Effector CD4-positive, alpha-beta T cell (primary cell): ENCODE measurements at regions not wholly inside any gene's neighbourhood (a gene's known extent, or its start where the extent isn't known, plus 50 kb on each side); places are given as distances from the start of the nearest gene placed in this dataset.

Experiments
- DNase-seq: peaks from one replicate; pipeline ENCODE4 v3.0.0-alpha.2; 2020

- DNase-seq: no peak
Observed at GRCh38 chr2:64770137-64770780, 116.5 kb upstream of the SERTAD2 start.

DNA sequence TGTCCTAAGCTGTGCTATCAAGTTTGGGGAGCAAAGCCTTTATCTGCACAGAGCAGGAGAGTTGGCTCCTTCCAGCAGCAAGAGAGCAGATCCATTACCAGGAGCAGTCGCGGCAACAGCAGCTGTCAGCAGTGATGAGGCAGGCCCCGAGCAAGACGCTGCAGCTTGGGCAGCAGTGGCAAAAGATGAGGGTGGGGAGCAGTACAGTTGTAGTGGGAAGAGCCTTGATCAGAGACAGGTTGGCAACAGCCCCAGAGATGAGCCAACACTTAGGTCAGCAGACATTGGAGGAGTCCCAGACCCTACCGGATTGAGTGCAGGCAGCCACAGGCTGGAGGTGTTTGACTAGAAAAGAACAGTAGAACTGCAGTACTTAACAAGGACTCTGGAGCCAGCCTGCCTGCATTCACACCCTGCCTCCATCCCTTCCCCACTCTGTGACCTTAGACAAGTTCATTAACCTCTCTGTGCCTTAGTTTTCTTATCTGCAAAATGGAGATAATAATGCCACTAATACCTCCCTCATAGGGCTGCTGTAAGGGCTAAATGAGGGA lies 117.1 kb upstream of the SERTAD2 start:
- no peak for DNase-seq

- DNase-seq: no peak
Observed at GRCh38 chr2:64771737-64772136, 118.0 kb upstream of the SERTAD2 start.

- DNase-seq: no peak
Observed at GRCh38 chr2:64773461-64774118, 119.9 kb upstream of the SERTAD2 start.

GRCh38 chr2:64777841-64778240 lies 124.1 kb upstream of the SERTAD2 start:
- DNase-seq: no peak

DNA sequence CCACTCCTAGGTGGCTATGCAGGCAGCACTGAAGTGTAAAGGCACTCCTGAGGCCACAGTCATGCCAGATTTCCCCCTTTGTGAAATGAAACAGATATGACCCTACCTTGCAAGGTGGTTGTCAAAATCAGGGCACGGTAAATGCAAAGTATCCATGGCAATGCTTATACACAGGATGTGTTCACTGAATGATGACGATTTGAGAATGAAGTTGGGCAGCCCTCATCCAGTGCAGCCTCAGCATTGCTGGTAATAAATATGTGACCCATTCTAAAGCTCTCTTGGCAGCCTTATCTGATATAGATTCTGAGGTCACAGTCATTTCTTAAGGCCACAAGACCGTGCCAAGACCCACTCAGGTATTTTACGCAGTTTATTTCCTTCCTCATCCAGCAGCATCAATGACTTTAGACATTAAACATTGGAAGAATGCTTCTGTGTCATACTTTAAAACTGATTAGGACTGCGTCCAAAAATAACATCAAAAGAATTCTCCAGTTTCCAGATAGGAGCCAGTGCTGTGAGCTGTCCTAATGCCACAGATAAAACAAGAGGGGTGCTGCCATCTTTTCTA lies 125.5 kb upstream of the SERTAD2 start:
- no peak for DNase-seq

DNA sequence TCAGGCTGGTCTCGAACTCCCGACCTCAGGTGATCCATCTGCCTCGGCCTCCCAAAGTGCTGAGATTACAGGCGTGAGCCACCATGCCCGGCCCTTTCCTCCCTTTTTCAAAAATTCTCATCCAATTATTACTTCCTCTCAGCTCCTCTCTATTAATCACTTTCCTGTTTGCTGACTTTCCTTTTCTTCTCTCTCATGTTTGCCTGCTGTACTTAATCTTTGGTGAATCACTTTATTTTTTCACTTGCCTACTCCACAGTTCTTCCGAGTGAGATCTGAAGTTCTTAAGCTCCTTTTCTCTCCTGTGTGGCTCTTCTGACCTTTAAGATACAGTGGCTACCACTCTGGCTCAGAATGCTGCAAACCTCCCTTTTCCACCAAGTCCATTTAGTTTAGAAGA lies 126.3 kb upstream of the SERTAD2 start:
- DNase-seq: no peak

- no peak for DNase-seq
Observed at GRCh38 chr2:64781711-64782390, 128.1 kb upstream of the SERTAD2 start.

DNA sequence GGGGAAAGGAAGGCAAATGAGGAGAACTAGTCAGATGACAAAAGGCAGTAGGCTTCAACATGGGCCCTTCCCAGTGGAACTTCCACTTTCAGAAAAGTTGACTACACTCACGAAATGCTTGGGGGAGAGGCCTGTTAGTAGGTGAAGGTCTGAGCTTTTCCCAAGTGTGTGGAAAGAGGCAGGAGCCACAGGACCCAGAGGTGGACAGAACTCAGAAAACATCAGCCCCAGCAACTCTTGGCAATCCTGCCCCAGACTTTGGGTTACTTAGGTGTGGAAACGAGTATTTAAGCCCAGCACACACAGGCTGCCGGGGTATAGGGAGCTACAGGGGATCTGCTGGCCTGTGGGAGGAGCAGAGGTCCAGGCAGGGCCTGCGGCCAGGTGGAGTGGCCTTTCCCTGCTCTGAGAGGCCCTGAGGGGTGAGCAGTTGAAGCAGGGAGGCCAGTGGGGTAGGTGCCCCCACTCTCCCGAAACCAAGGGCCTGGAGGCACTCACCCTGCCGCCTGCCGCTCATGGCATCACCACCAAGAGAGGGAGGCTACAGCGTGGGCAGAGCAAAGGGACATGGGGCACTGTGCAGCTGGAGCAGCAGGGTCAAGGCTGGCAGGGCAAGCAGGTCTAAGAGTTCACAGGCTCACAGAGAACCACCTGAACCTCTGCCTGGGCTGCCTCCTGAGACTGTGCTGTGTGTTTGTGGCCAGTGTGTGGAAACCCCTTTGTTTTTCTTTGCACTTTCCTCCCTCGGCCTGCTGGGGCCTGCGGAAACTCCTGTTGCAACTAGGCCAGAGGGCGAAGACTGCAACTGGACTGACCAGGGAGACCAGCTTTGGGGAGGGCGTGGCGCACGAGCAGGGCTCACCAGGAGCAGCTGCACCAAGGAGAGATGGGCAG lies 130.7 kb upstream of the SERTAD2 start:
- no peak for DNase-seq

- DNase-seq: no peak
Observed at GRCh38 chr2:64785245-64785644, 131.5 kb upstream of the SERTAD2 start.

GRCh38 chr2:64786343-64787018 lies 132.8 kb upstream of the SERTAD2 start:
- DNase-seq: no peak

- no peak for DNase-seq
Observed at GRCh38 chr2:64787019-64787365, 133.3 kb upstream of the SERTAD2 start.

DNA sequence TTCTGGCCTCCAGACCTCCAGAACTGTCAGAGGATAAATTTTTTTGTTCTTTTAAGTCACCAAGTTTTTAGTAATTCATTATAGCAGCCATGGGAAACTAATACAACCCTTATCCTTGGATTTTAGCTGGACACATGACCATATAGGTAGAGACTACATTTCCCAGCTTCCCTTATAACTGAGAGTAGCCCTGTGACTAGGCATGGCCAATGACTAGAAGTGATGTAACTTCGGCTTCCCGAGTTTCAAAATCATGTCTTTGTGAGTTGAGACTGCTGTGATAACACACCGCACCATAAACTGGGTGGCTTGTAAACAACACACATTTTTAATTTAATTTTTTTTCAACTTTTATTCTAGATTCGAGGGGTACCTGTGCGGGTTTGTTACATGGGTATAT lies 134.0 kb upstream of the SERTAD2 start:
- no peak for DNase-seq

DNA sequence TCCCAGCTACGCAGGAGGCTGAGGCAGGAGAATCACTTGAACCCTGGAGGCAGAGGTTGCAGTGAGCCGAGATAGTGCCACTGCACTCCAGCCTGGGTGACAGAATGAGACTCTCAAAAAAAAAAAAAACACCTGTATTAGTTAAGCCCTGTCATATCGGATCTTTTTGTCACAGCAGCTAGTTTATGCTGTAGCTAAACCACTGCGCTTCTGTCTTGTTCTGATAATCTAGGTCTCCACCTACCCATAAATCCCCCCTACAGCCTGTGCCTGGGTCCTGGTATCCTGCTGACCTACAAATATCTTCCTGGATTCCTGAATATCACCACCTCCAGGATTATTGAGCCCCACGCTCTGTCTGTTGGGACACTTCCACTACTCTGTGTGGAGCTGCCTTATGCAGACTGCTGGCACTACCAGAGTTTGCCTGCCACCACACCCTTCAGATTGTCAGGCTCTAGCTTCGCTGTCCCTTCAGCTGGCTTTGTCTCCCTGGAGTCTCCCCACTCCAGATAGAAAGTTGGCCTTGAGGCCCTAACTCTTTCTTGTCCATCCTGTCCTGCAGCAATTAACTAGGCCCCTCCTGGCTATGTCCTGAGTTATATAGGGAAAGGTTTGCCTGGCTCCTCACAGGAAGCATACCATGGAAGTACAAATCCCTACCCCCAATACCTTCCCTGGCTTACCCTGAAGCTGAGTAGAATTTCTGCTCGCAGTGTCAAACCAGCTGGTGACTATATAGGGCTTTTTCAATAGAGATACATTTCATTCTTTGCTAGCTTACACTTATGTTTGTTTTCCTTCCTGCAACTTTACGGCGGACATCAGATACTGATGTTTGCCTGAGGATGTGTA lies 136.0 kb upstream of the SERTAD2 start:
- no peak for DNase-seq

- DNase-seq: no peak
Observed at GRCh38 chr2:64792300-64792699, 138.6 kb upstream of the SERTAD2 start.

- no peak for DNase-seq
Observed at GRCh38 chr2:64792995-64793639, 139.4 kb upstream of the SERTAD2 start.

DNA sequence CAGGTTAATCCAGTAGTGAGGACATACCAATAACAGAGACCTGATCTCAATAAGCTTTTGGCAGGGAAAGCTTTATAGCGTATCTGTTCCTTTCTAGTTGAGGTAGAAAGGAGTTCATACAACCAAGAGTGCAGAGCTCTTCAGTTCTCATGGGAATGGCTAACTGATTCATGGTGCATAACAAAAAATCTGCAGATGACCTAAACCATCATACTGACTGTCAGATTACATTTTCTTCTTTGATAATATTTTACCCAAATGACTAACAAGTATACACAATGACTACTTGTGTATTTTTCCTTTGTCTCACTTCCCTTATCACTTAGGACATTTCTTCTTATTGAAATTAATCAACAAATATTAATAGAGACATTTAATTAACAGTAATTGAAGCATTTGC lies 140.0 kb upstream of the SERTAD2 start:
- no peak for DNase-seq

DNA sequence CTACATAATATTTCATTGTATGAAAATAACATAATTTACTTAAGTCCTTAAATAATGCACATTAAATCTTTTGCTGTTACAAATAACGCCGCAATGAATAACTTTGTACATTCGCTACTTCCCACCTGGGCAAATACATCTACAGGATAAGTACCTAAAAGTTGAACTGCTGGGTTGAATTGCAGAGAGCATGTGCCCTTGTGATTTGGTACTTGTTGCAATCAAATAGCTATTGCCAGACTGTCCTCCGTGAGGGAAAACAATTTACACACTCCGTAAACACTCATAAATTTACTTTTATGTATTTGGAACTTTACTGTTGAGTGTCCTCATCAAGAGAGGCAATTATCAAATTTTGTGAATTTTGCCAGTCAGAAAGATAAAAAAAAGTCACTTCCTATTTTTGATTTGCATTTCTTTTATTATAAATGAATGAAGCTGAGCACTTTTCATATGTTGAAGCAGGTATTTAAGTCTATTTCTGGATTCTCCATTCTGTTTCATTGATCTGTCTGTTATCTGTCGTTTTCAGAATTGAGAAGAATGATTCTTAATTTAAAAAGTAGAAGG lies 140.8 kb upstream of the SERTAD2 start:
- no peak for DNase-seq

GRCh38 chr2:64795024-64795592 lies 141.4 kb upstream of the SERTAD2 start:
- DNase-seq: no peak

DNA sequence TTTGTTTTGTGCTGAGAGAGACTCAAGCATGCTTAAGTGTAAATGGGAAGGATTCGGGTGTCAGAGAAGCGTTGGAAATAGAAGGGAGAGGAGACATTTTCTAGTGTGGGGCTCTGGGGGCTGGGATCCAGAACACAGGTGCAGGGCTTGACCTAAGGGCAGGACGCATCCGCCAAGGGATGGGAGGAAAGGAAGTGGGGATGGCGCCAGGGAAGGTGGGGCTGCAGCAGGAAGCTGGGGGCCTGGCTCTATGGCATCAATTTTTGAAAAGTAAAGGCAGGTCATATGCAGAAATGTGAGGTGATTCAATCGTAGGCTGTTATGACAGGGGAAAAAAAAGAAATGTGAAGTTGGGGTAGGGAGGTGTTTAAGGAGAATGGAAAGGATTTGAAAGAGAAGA lies 143.2 kb upstream of the SERTAD2 start:
- DNase-seq: no peak
